CD4-positive, alpha-beta T cell (primary cell): ENCODE measurements at regions not wholly inside any gene's neighbourhood (a gene's known extent, or its start where the extent isn't known, plus 50 kb on each side); places are given as distances from the start of the nearest gene placed in this dataset.

Experiments
- ATAC-seq: fragments of 200-7000 bp; cut with Tn5 transposase; one replicate; pipeline ENCODE4 v1.10.0; 2022; ENCODE audit warnings: mild to moderate bottlenecking; ENCODE audit not compliant: poor library complexity
- CTCF ChIA-PET: fragments of 350-600 bp; sonication (Branson Sonifier 250); formaldehyde crosslinking; loops from one replicate; lab custom pipeline; 2021; ENCODE audit warnings: antibody characterized with exemption, inconsistent platforms; lab: Charles Lee
- POLR2A ChIA-PET: fragments of 350-600 bp; sonication (Branson Sonifier 250); formaldehyde crosslinking; loops from one replicate; lab custom pipeline; 2021; ENCODE audit warnings: antibody characterized with exemption, inconsistent platforms; lab: Charles Lee
- DNase-seq, 14 experiments: peaks; one replicate each; pipeline ENCODE4 v3.0.0-alpha.2; 2013 to 2020; ENCODE audit warnings: mixed read lengths in 2 of 14
- H3K27ac ChIP-seq, 2 donors: one replicate each; pipeline versions ENCODE4 v1.5.1 to v1.7.0; 2013; ENCODE audit warnings: low read length in 2 of 2, low read depth in 1 of 2, mild to moderate bottlenecking in 1 of 2
- H3K27me3 ChIP-seq, 2 experiments: 1 replicate in 1 of 2; 2 replicates in 1 of 2; pipeline versions ENCODE4 v1.6.1 to v1.7.0; 2013; ENCODE audit warnings: low read length in 2 of 2, control low read depth in 1 of 2, mild to moderate bottlenecking in 1 of 2, moderate library complexity in 1 of 2; ENCODE audit not compliant: insufficient read depth in 2 of 2, control insufficient read depth in 1 of 2
- H3K36me3 ChIP-seq: one replicate; pipeline ENCODE4 v1.6.1; 2013; ENCODE audit warnings: low read length, control low read depth; ENCODE audit not compliant: insufficient read depth
- H3K4me1 ChIP-seq: one replicate; pipeline ENCODE4 v1.6.1; 2013; ENCODE audit warnings: low read length, control low read depth; ENCODE audit not compliant: insufficient read depth
- H3K4me3 ChIP-seq: one replicate; pipeline ENCODE4 v1.5.1; 2013; ENCODE audit warnings: mild to moderate bottlenecking, low read length, moderate library complexity
- H3K9me3 ChIP-seq, 2 experiments: 1 replicate in 1 of 2; 2 replicates in 1 of 2; pipeline versions ENCODE4 v1.6.1 to v1.7.0; 2013; ENCODE audit warnings: low read length in 2 of 2, mild to moderate bottlenecking in 2 of 2, control low read depth in 1 of 2, moderate library complexity in 1 of 2; ENCODE audit not compliant: control insufficient read depth in 1 of 2, insufficient read depth in 1 of 2
- H3K27ac Mint-ChIP-seq: one replicate; pipeline ENCODE4 v1.8.0; 2020; ENCODE audit warnings: mixed read lengths
- H3K27me3 Mint-ChIP-seq: one replicate; pipeline ENCODE4 v1.8.0; 2021; ENCODE audit warnings: mixed read lengths
- H3K36me3 Mint-ChIP-seq: one replicate; pipeline ENCODE4 v1.8.0; 2021; ENCODE audit warnings: low read depth, mixed read lengths
- H3K4me1 Mint-ChIP-seq: one replicate; pipeline ENCODE4 v1.8.0; 2021; ENCODE audit warnings: low read depth, mixed read lengths
- H3K4me3 Mint-ChIP-seq: one replicate; pipeline ENCODE4 v1.8.0; 2020; ENCODE audit warnings: mild to moderate bottlenecking, mixed read lengths
- H3K9me3 Mint-ChIP-seq: one replicate; pipeline ENCODE4 v1.8.0; 2020; ENCODE audit warnings: mixed read lengths
- intact Hi-C, 2 experiments: fragments of 100-400 bp; cut with DNase I in 1 of 2; cut with micrococcal nuclease in 1 of 2; formaldehyde crosslinking; loops; one replicate each; pipeline versions ENCODE4 v1.15.1 to v1.9.0; 2023 to 2025; cut with DNase I, micrococcal nuclease
- TF ChIP-seq, protein P1 (sequence below): fragments of 200-600 bp; IDR thresholded peaks from one replicate; pipeline ENCODE4 v1.8.0; 2022; ENCODE audit warnings: antibody characterized with exemption, mild to moderate bottlenecking

DNA sequence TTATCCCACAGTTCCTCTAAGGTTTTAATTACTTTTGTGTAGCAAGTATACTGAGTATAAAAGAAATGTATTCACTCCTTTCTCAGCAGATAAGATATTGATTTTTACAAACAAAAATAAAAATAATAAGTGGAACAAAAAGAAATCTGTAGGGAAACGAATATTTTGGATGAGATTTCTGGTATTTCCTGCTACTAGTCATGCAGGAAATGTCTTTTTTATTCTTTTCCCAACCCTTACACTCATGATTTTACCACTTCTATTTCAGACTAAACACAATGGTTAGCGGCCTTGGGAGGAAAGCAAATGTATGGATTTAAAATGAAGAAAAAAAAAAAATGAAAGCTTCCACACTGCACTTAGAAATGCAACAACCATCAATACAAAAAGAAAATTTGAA lies 580.5 kb upstream of the MARCKS start:
- Mint-ChIP-seq H3K4me3 (no peak overlapping the region), H3K36me3 (no peaks in the 10 kb centered on the region), H3K4me1 (no peaks in the 10 kb centered on the region), H3K27ac (no peak overlapping the region), H3K9me3 (peaks cover 5% of the 10 kb centered on the region), H3K27me3 (no peaks in the 10 kb centered on the region)
- ChIA-PET POLR2A (no interaction called here), CTCF (no interaction called here)
- no peaks in the 10 kb centered on the region for H3K9me3 ChIP-seq
- intact Hi-C loops: no loop called here
- DNase-seq: no peak
- no peaks in the 10 kb centered on the region for H3K27me3 ChIP-seq
- H3K36me3 ChIP-seq: no peaks in the 10 kb centered on the region
- H3K4me3 ChIP-seq: no peak overlapping the region
- H3K4me1 ChIP-seq: no peaks in the 10 kb centered on the region
- ATAC-seq: no peak
- no peak overlapping the region for H3K27ac ChIP-seq
- TF ChIP-seq, protein P1, sequence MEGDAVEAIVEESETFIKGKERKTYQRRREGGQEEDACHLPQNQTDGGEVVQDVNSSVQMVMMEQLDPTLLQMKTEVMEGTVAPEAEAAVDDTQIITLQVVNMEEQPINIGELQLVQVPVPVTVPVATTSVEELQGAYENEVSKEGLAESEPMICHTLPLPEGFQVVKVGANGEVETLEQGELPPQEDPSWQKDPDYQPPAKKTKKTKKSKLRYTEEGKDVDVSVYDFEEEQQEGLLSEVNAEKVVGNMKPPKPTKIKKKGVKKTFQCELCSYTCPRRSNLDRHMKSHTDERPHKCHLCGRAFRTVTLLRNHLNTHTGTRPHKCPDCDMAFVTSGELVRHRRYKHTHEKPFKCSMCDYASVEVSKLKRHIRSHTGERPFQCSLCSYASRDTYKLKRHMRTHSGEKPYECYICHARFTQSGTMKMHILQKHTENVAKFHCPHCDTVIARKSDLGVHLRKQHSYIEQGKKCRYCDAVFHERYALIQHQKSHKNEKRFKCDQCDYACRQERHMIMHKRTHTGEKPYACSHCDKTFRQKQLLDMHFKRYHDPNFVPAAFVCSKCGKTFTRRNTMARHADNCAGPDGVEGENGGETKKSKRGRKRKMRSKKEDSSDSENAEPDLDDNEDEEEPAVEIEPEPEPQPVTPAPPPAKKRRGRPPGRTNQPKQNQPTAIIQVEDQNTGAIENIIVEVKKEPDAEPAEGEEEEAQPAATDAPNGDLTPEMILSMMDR: no peak

DNA sequence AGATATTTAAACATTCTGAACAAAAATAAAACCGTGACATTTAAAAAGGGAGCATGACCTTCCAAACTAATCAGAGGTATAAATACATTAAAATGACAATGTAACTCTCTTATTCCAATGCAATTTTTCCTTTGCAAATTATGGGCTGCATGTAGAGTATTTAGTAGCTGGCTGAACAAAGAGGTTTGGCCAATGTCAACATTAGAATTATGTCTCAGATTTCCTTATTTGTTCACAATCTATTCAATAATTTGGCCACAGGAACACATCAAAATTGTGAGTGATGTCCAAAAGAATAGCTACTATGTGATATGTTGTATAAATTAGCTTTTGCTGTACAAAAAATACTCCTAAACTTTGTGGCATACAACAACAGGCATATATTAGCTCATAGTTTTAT lies 580.0 kb upstream of the MARCKS start:
- Mint-ChIP-seq H3K27me3 (no peaks in the 10 kb centered on the region), H3K27ac (no peak overlapping the region), H3K36me3 (no peaks in the 10 kb centered on the region), H3K4me3 (no peak overlapping the region), H3K9me3 (peaks cover 5% of the 10 kb centered on the region), H3K4me1 (no peaks in the 10 kb centered on the region)
- DNase-seq (no peak), ATAC-seq (no peak)
- ChIA-PET POLR2A (no interaction called here), CTCF (no interaction called here)
- Histone ChIP-seq H3K27me3 (no peaks in the 10 kb centered on the region), H3K27ac (no peak overlapping the region), H3K4me1 (no peaks in the 10 kb centered on the region), H3K9me3 (no peaks in the 10 kb centered on the region), H3K4me3 (no peak overlapping the region), H3K36me3 (no peaks in the 10 kb centered on the region)
- TF ChIP-seq, protein P1: no peak
- intact Hi-C loops: no loop called here

DNA sequence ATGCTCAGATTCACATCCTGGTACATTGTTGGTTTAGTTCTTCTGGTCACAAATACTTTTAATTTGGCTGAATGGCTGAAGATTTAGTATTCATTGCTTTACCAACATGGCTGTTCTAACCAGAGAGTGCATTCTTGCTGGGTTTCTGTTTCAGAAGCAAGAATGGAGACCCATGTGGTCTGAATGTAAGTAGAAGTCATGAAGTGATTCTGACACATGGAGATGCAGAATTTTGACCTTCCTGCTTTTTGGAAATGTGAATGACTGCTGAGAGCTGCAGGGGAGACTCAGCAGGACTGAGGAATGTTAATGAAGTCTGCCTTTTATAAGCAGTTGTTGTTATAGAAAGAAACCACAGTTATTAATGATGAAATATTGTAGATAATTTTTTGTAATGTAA lies 576.1 kb upstream of the MARCKS start:
- Mint-ChIP-seq H3K4me3 (no peak overlapping the region), H3K27ac (no peak overlapping the region), H3K36me3 (no peaks in the 10 kb centered on the region), H3K9me3 (peaks cover 4% of the 10 kb centered on the region), H3K4me1 (no peaks in the 10 kb centered on the region), H3K27me3 (no peaks in the 10 kb centered on the region)
- Histone ChIP-seq H3K36me3 (no peaks in the 10 kb centered on the region), H3K4me3 (no peak overlapping the region), H3K27me3 (no peaks in the 10 kb centered on the region), H3K9me3 (no peaks in the 10 kb centered on the region), H3K27ac (no peak overlapping the region), H3K4me1 (no peaks in the 10 kb centered on the region)
- POLR2A ChIA-PET: no interaction called here
- intact Hi-C loops: no loop called here
- no peak for ATAC-seq
- TF ChIP-seq, protein P1: no peak
- CTCF ChIA-PET: no interaction called here
- DNase-seq: no peak
